Dermis microvascular lymphatic vessel endothelial cell (primary cell): ENCODE measurements at regions not wholly inside any gene's neighbourhood (a gene's known extent, or its start where the extent isn't known, plus 50 kb on each side); places are given as distances from the start of the nearest gene placed in this dataset.
A peak's percentile ranks its signal among the peaks of the same experiment; 100 is the strongest.

Experiments
- DNase-seq, 2 donors: peaks; one replicate each; pipeline versions ENCODE4 v3.0.0 to v3.0.0-alpha.2; 2010; ENCODE audit warnings: low read depth in 2 of 2

GRCh38 chr10:120702032-120702431 lies 149.1 kb upstream of the WDR11 start:
- no peak for DNase-seq

DNA sequence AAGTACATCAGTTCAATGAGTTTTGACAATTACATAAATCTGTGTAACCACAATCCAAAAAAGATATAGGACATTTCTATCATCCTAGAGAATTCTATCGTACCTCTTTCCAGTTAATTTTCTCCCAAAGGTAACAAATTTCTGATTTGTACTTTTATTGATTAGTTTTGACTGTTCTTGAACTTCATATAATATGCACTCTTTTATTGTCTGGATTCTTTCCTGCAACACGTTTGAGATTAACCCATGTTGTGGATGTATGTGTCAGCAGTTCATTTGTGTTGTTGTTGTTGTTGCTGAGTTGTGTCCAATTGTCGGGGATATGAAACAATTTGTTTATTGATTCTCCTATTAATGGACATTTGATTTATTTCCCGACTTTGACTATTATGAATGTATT lies 145.9 kb upstream of the WDR11 start:
- DNase-seq = no peak

DNA sequence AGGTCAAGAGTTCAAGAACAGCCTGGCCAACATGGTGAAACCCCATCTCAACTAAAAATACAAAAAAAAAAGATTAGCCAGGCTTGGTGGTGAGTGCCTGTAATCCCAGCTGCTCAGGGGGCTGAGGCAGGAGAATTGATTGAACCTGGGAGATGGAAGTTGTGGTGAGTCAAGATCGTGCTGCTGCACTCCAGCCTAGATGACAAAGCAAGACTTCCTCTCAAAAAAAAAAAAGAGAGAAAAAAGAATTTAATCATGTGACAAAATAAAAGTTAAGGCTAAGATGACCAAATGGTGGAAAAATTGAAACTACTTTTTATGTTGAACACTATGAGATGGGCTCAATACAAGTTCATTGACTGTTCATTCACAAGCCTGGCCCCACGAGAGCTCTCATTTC lies 141.1 kb upstream of the WDR11 start:
- no peak for DNase-seq

- no peak for DNase-seq
Observed at GRCh38 chr10:120711860-120712259, 139.3 kb upstream of the WDR11 start.

DNA sequence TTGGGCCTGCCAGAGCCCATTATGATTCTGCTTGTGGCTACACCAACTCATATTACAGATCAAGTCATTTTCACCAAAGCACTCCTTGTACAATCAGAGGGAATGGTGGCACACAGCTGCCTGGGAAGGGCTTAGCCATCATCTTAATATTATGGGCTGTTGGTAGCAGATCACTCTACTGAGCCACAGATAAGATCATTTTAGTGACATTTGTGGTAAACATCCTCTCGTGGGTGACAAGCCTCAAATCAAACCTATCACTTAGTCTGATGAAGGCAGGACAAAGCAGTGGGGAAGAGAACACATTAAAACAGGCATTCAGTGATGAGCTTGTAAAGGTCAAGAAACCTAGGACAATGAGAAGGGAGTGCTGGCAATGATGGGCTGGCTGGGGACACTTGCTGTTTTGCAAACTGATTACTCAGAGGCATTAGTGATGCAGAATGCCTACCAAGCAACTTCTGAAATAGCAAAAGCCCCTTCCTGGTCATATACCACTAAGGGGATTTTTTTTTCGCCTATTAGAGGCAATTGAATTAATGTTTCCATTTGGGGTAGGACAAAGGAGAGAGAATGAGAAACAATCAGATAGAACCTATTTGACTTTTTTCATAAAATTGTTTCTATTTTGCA lies 137.5 kb upstream of the WDR11 start:
- DNase-seq = no peak

DNA sequence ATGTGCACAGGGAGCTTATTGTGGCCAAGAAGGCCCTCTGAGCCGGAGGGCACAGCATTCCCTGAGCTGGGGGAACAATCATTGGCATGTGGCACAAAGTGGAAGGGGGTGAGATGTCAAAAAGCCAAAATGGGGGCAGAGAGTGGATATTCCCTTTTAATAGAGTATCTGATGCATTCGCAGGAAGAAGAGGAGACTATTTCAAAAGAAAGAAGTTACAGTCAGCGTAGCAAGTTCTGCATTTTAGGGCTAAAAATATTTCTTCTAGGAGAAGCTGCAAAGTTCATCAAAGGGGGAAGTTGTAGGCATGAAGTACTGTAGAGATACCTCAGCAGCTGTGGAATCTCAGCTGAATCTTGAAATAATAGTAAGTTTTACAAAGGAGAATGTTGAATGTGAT lies 136.0 kb upstream of the WDR11 start:
- DNase-seq = no peak

- no peak for DNase-seq
Observed at GRCh38 chr10:120719333-120719732, 131.8 kb upstream of the WDR11 start.

DNA sequence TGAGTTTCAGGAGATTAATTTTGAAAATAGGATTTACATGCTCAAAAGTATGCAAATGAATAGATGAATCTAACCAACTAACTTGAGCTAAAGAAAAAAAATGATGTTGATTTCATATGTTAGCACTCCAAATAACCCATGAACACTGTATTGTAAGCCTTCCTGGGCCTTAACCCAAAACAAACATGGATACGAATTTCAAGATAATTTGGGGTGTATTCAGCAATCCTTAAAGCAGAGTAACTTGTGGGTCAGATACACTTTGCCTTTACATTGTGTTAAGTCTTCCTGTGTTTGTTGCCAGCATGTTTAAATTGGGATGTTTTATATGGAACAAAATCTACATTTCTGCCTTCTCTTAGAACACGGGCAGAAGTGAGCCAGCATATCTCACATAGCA lies 124.2 kb upstream of the WDR11 start:
- DNase-seq = no peak

- no peak for DNase-seq
Observed at GRCh38 chr10:120729547-120729946, 121.6 kb upstream of the WDR11 start.

GRCh38 chr10:120732067-120732466 lies 119.1 kb upstream of the WDR11 start:
- DNase-seq = no peak

GRCh38 chr10:120732643-120733313 lies 118.4 kb upstream of the WDR11 start:
- no peak for DNase-seq

DNA sequence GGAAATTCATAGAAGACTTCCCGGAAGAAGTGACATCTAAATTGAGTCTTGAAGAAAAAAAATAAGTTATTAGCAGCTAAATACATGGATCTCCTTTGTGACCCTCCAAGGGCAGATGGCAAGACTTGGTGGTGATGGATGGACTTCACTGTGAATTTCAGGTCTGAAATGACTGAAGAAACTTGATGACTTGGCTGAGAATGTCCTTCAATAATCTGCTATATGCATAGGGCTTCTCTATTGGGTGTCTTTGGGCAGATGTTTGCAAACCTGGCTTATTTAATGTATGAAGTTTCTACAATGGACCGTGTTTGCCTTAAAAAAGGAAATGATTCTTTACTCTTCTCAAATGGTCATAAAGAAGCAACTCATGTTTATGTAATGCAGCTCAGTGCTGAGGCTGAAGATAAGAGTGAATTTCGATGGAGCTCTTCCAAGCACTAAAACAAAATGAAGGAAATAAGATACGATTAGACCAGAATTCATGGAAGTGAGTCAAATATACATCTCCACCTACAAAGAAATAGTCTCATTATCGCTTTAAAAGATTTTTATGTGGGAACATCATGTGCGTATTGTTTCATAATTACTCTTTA lies 116.6 kb upstream of the WDR11 start:
- DNase-seq = no peak

DNA sequence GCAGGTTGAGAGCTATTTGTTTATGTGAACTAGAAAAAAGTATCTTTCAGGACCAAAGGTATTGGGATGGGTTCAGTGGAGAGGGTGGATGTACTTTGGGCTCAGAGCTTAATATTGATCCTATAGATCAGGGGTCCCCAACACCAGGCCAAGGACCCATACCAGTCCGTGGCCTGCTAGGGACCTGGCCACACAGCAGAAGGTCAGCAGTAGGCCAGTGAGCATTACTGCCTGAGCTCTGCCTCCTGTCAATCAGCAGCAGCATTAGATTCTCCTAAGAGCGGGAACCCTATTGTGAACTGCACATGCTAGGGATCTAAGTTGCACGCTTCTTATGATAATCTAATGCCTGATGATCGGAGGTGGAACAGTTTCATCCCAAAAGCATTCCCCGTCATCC lies 115.8 kb upstream of the WDR11 start:
- DNase-seq = no peak

DNA sequence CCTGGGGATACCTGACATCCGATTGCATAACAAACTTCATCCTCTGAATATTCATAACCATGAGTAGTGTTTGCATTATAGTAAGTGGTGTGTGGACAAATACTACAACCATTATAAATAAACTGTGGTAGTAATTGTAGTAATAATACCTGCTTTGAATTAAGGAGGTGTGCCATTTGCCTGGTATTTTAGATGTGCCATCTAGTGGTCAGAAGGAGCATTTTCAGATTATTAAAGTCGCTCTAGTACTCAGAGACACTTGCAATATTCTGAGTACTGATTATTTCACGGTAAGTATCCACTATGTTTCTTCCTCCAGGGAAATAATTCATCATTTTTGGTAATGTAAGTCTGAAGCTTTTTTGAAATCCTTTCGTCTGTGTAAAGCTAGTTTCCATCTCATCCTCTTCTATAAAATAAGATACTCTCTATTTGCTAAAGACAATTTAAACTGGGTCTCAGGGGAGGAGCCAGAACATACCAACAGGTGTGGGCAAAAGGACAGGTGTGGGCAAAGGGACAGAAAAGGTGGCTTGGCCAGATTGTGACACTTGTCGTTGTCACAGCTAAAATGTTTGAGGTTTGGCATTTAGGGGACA lies 115.3 kb upstream of the WDR11 start:
- DNase-seq = peak; percentile 0 to 27

- DNase-seq = no peak
Observed at GRCh38 chr10:120736377-120736776, 114.8 kb upstream of the WDR11 start.

GRCh38 chr10:120738658-120739057 lies 112.5 kb upstream of the WDR11 start:
- DNase-seq = no peak

- DNase-seq = no peak
Observed at GRCh38 chr10:120741396-120741795, 109.8 kb upstream of the WDR11 start.

DNA sequence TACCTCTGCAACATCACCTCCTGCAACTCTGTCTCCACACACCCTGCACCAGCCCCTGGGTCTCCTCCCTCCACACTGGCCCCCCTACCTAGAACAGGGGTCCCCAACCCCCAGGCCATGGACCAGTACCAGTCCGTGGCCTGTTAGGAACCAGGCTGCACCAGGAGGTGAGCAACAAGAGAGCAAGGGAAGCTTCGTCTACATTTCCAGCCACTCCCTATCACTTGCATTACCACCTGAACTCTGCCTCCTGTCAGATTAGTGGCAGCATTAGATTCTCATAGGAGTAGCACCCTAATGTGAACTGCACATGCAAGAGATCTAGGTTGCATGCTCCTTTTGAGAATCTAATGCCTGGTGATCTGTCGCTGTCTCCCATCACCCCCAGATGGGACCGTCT lies 108.8 kb upstream of the WDR11 start:
- no peak for DNase-seq

DNA sequence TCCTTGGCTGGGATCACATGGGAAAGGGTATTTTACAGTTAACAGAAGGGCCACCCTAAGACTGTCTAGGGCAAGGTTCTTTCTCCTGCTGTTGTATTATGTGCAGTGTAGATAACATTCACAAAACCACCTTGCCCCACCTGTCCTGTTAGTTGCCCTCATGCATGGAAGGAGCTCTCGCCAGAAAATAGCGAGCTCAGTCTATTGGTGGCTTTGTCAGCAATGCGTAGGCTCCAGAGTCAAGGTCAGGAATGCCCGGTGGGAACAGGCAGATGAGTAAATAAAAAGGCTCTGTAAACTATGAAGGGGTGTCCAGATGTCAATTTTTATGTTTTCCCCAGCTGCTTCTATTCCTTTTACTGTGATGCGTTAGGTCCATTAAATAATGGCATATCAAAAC lies 107.1 kb upstream of the WDR11 start:
- no peak for DNase-seq

GRCh38 chr10:120746001-120746777 lies 105.0 kb upstream of the WDR11 start:
- no peak for DNase-seq

DNA sequence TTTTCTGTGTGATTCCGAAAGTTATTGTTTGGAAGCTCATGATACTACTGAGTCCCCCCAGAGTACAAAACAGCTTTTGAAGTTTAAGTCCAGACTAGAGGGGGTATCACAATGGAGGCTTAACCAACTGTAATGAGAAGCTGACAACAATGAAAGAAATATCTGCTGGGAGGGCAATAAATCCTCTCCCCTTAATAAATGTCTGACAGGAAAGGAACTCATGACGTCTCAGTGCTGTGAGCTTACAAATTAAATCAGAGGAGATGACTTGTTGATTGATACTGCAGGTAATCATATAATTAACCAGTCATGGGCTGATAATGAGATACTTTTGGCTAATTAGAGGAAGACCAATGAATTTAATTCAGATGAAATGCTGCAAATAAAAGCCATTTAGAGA lies 102.6 kb upstream of the WDR11 start:
- DNase-seq = no peak

GRCh38 chr10:120749072-120749471 lies 102.1 kb upstream of the WDR11 start:
- DNase-seq = no peak
